Liver (tissue), 8 donors: ENCODE measurements at regions not wholly inside any gene's neighbourhood (a gene's known extent, or its start where the extent isn't known, plus 50 kb on each side); places are given as distances from the start of the nearest gene placed in this dataset.

Experiments used
- DNase-seq: peaks from one replicate; pipeline ENCODE4 v3.0.0-alpha.2; 2017; ENCODE audit warnings: low spot score
- H3K27ac ChIP-seq, 2 donors: one replicate each; pipeline ENCODE4 v1.7.0; 2013; ENCODE audit warnings: inconsistent platforms in 2 of 2, low read length in 2 of 2, control low read depth in 1 of 2, low read depth in 1 of 2, mild to moderate bottlenecking in 1 of 2
- H3K27me3 ChIP-seq, 4 donors: one replicate each; pipeline versions ENCODE4 v1.6.1 to v1.7.0; 2013; ENCODE audit warnings: low read length in 3 of 4, inconsistent platforms in 1 of 4, mild to moderate bottlenecking in 1 of 4, moderate library complexity in 1 of 4; ENCODE audit not compliant: control insufficient read depth in 4 of 4, insufficient read depth in 4 of 4
- H3K36me3 ChIP-seq, 4 donors: one replicate each; pipeline versions ENCODE4 v1.6.1 to v1.7.0; 2013; ENCODE audit warnings: low read length in 3 of 4, mild to moderate bottlenecking in 3 of 4, low read depth in 1 of 4, moderate library complexity in 1 of 4; ENCODE audit not compliant: control insufficient read depth in 4 of 4, insufficient read depth in 3 of 4
- H3K4me1 ChIP-seq, 4 donors: one replicate each; pipeline versions ENCODE4 v1.6.1 to v1.7.0; 2013; ENCODE audit warnings: low read length in 3 of 4, mild to moderate bottlenecking in 3 of 4, moderate library complexity in 1 of 4; ENCODE audit not compliant: control insufficient read depth in 4 of 4, insufficient read depth in 4 of 4
- H3K4me3 ChIP-seq, 3 donors: one replicate each; pipeline versions ENCODE4 v1.6.1 to v1.7.0; 2013; ENCODE audit warnings: low read length in 3 of 3, control low read depth in 1 of 3, low read depth in 1 of 3, mild to moderate bottlenecking in 1 of 3
- H3K9ac ChIP-seq, 2 donors: one replicate each; pipeline ENCODE4 v1.7.0; 2013; ENCODE audit warnings: low read length in 2 of 2, mild to moderate bottlenecking in 2 of 2, moderate library complexity in 2 of 2, control low read depth in 1 of 2, low read depth in 1 of 2
- H3K9me3 ChIP-seq, 4 donors: one replicate each; pipeline versions ENCODE4 v1.6.1 to v1.7.0; 2013; ENCODE audit warnings: low read length in 3 of 4; ENCODE audit not compliant: control insufficient read depth in 4 of 4
- ATF3 ChIP-seq: IDR thresholded peaks from 2 replicates; pipeline ENCODE4 v1.6.1; 2016; ENCODE audit warnings: antibody characterized with exemption
- CTCF ChIP-seq: fragments of 150-350 bp; IDR thresholded peaks from 2 replicates; pipeline ENCODE4 v1.5.1; 2017; ENCODE audit warnings: improper control_type of control experiment, low read depth, low read length; ENCODE audit not compliant: missing input control
- EGR1 ChIP-seq, 2 donors: IDR thresholded peaks; 2 replicates each; pipeline ENCODE4 v1.6.1; 2016 to 2018; ENCODE audit warnings: antibody characterized with exemption in 2 of 2, low read depth in 2 of 2
- FOXA1 ChIP-seq: IDR thresholded peaks from 2 replicates; pipeline ENCODE4 v1.6.1; 2016; ENCODE audit warnings: antibody characterized with exemption
- FOXA2 ChIP-seq: IDR thresholded peaks from 2 replicates; pipeline ENCODE4 v1.6.1; 2016; ENCODE audit warnings: antibody characterized with exemption
- GABPA ChIP-seq, 2 donors: IDR thresholded peaks in 1 of 2; conservative IDR thresholded peaks in 1 of 2; 2 replicates each; pipeline ENCODE4 v1.6.1; 2016; ENCODE audit warnings: antibody characterized with exemption in 2 of 2, mild to moderate bottlenecking in 1 of 2, moderate library complexity in 1 of 2
- HNF4A ChIP-seq, 2 donors: conservative IDR thresholded peaks; 2 replicates each; pipeline ENCODE4 v1.6.1; 2016; ENCODE audit warnings: antibody characterized with exemption in 2 of 2, mild to moderate bottlenecking in 2 of 2
- HNF4G ChIP-seq: IDR thresholded peaks from 2 replicates; pipeline ENCODE4 v1.6.1; 2016; ENCODE audit warnings: antibody characterized with exemption
- JUND ChIP-seq, 2 donors: IDR thresholded peaks; 2 replicates each; pipeline ENCODE4 v1.6.1; 2016; ENCODE audit warnings: antibody characterized with exemption in 2 of 2
- MAX ChIP-seq: IDR thresholded peaks from 2 replicates; pipeline ENCODE4 v1.6.1; 2016; ENCODE audit warnings: antibody characterized with exemption
- NR2F2 ChIP-seq: IDR thresholded peaks from 2 replicates; pipeline ENCODE4 v1.6.1; 2016; ENCODE audit warnings: antibody characterized with exemption
- RAD21 ChIP-seq, 2 donors: IDR thresholded peaks; 2 replicates each; pipeline ENCODE4 v1.6.1; 2016; ENCODE audit warnings: antibody characterized with exemption in 2 of 2, mild to moderate bottlenecking in 2 of 2
- REST ChIP-seq: IDR thresholded peaks from 2 replicates; pipeline ENCODE4 v1.6.1; 2016; ENCODE audit warnings: antibody characterized with exemption, mild to moderate bottlenecking
- RXRA ChIP-seq, 2 donors: IDR thresholded peaks; 2 replicates each; pipeline ENCODE4 v1.6.1; 2017 to 2018; ENCODE audit warnings: antibody characterized with exemption in 2 of 2, mild to moderate bottlenecking in 1 of 2
- SP1 ChIP-seq: IDR thresholded peaks from 2 replicates; pipeline ENCODE4 v1.6.1; 2018; ENCODE audit warnings: antibody characterized with exemption, mild to moderate bottlenecking
- TAF1 ChIP-seq: conservative IDR thresholded peaks from 2 replicates; pipeline ENCODE4 v1.6.1; 2016; ENCODE audit warnings: antibody characterized with exemption, mild to moderate bottlenecking
- YY1 ChIP-seq: IDR thresholded peaks from 2 replicates; pipeline ENCODE4 v1.6.1; 2016; ENCODE audit warnings: antibody characterized with exemption, mild to moderate bottlenecking
- ZBTB33 ChIP-seq: IDR thresholded peaks from 2 replicates; pipeline ENCODE4 v1.6.1; 2016; ENCODE audit warnings: antibody characterized with exemption
- WGBS: extraction: QIAGEN DNeasy Blood & Tissue Kit; methylation state at CpG from one replicate; pipeline ENCODE4 v1.1.7; 2013; 5-methylcytosine and 5-hydroxymethylcytosine counted together
- donor health status: healthy.
- donor health status: healthy.
- donor health status: healthy.
- donor health status: healthy.
- donor health status: healthy.

GRCh38 chr1:73331726-73332125 lies 866.2 kb downstream of the LRRIQ3 start:
- no peak for TF ChIP-seq HNF4G
- no peak for TF ChIP-seq HNF4A (conservative IDR thresholded peaks at IDR 0.05)
- TF ChIP-seq RXRA (IDR thresholded peaks at IDR 0.05), result no peak
- TF ChIP-seq ZBTB33, result no peak
- TF ChIP-seq MAX, result no peak
- no peak for TF ChIP-seq FOXA2
- TF ChIP-seq GABPA (IDR thresholded peaks at IDR 0.05 in 1 of 2, conservative IDR thresholded peaks at IDR 0.05 in 1 of 2), result no peak
- no peak for TF ChIP-seq RAD21 (IDR thresholded peaks at IDR 0.05)
- no peak for TF ChIP-seq FOXA1
- no peak for TF ChIP-seq TAF1
- TF ChIP-seq ATF3, result no peak
- TF ChIP-seq REST, result no peak
- no peak for TF ChIP-seq NR2F2
- no peak for TF ChIP-seq CTCF
- no peak for TF ChIP-seq SP1
- no peak for TF ChIP-seq YY1
- no peak for TF ChIP-seq JUND (IDR thresholded peaks at IDR 0.05)
- no peak for TF ChIP-seq EGR1 (IDR thresholded peaks at IDR 0.05; ENCODE audit: low read depth in 2 of 2)
- Histone ChIP-seq H3K4me3 (no peak overlapping the region), H3K9ac (no peak overlapping the region), H3K4me1 (peaks cover 0 to 2% (median 0%) of the 10 kb centered on the region in 4 donors), H3K36me3 (no peaks in the 10 kb centered on the region), H3K27ac (no peak overlapping the region), H3K9me3 (peaks cover 0 to 6% (median 2%) of the 10 kb centered on the region in 4 donors), H3K27me3 (no peaks in the 10 kb centered on the region)
- no peak for DNase-seq
- WGBS, result 93% methylated on average over 1 of the region's 1 CpG
